ENCODE measurements at regions not wholly inside any gene's neighbourhood (a gene's known extent, or its start where the extent isn't known, plus 50 kb on each side); places are given as distances from the start of the nearest gene placed in this dataset.

DNA sequence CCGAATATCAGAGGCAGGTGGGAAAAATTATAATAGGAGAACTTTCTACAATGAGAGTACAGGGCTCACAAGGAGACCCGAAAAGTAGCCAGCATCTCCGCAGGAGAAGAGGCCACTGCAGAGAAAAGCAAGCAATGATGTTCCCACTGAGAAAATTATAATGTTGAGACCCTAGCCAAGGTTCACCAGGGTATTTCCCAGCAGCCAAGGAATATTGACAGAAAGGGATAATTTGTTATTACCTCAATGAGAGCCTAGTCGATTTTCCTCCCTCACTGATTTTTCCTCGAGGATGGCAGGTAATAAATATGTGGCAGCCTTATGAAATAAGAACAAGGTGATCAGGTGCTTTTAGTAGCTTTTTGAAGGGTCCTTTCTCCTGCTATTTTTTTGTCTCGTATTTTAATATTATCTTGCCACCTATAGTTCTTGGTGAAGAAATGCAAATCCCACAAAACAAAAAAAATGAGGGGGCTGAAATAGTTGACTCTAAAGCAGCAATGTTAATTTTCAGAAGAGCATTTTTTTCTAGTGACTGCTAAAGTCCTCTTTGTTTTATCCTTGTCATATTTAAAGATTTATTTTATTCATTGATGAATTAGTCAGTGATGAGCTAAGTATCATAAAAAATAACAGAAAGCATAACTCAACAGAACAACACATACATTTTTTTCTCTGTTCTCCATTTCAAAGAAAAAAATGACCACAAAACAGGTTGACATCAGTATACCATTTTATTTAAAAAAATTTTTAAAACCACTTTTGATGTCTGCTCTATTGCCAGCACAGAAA lies 215.4 kb downstream of the KCNE4 start:
- TF ChIP-seq SUZ12 (IDR thresholded peaks at IDR 0.05) (no peak), SP1 (IDR thresholded peaks at IDR 0.05) (no peak), LEF1 (IDR thresholded peaks at IDR 0.05; ENCODE audit: borderline replicate concordance) (no peak), FOXA1 (IDR thresholded peaks at IDR 0.05) (no peak), BHLHE40 (IDR thresholded peaks at IDR 0.05; ENCODE audit: borderline replicate concordance) (no peak), TARDBP (IDR thresholded peaks at IDR 0.05) (no peak), L3MBTL2 (conservative IDR thresholded peaks at IDR 0.05) (no peak)
- TF ChIP-seq, protein P1, sequence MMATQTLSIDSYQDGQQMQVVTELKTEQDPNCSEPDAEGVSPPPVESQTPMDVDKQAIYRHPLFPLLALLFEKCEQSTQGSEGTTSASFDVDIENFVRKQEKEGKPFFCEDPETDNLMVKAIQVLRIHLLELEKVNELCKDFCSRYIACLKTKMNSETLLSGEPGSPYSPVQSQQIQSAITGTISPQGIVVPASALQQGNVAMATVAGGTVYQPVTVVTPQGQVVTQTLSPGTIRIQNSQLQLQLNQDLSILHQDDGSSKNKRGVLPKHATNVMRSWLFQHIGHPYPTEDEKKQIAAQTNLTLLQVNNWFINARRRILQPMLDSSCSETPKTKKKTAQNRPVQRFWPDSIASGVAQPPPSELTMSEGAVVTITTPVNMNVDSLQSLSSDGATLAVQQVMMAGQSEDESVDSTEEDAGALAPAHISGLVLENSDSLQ (IDR thresholded peaks at IDR 0.05): no peak

Data from HEK293T (cell line).